NT2/D1 (cell line): ENCODE measurements at regions not wholly inside any gene's neighbourhood (a gene's known extent, or its start where the extent isn't known, plus 50 kb on each side); places are given as distances from the start of the nearest gene placed in this dataset.

Experiments used
- SUZ12 ChIP-seq: IDR thresholded peaks from 2 replicates; pipeline ENCODE4 v1.6.1; 2011; ENCODE audit not compliant: insufficient read length, insufficient read depth; ENCODE audit errors: extremely low read depth
- ZNF274 ChIP-seq: IDR thresholded peaks from 2 replicates; pipeline ENCODE4 v1.6.1; 2011; ENCODE audit warnings: mild to moderate bottlenecking, low read depth, low read length

GRCh38 chr1:168408884-168409283, 128.2 kb downstream of the TBX19 start:
- TF ChIP-seq ZNF274 (no peak), SUZ12 (no peak)
